WTC11 (cell line): ENCODE measurements at regions not wholly inside any gene's neighbourhood (a gene's known extent, or its start where the extent isn't known, plus 50 kb on each side); places are given as distances from the start of the nearest gene placed in this dataset.
"Not testable (repeated sequence)": the region's sequence is repeated elsewhere in the genome, so short reads cannot be mapped to it uniquely, and the experiment has no call there.

Experiments
- ATAC-seq: fragments of 200-7000 bp; cut with Tn5 transposase; 2 replicates; pipeline ENCODE4 v1.10.0; 2021; ENCODE audit warnings: mild to moderate bottlenecking, moderate library complexity
- CTCF ChIA-PET: fragments of 300-600 bp; sonication (Branson Sonifier 250); formaldehyde crosslinking; loops from one replicate; lab custom pipeline; 2021; ENCODE audit warnings: antibody characterized with exemption; lab: Charles Lee
- POLR2A ChIA-PET: fragments of 350-600 bp; sonication (Branson Sonifier 250); formaldehyde crosslinking; loops from one replicate; lab custom pipeline; 2021; ENCODE audit warnings: antibody characterized with exemption; lab: Charles Lee
- DNase-seq: peaks from one replicate; pipeline ENCODE4 v3.0.0; 2021; ENCODE audit warnings: low spot score
- H3K27ac Mint-ChIP-seq: 2 replicates; pipeline ENCODE4 v1.8.0; 2021; ENCODE audit warnings: mixed read lengths
- H3K27me3 Mint-ChIP-seq: 2 replicates; pipeline ENCODE4 v1.8.0; 2021; ENCODE audit warnings: low read depth, mild to moderate bottlenecking, moderate library complexity, mixed read lengths
- H3K36me3 Mint-ChIP-seq: 2 replicates; pipeline ENCODE4 v1.8.0; 2021; ENCODE audit warnings: mixed read lengths
- H3K4me1 Mint-ChIP-seq: 2 replicates; pipeline ENCODE4 v1.8.0; 2022; ENCODE audit warnings: mixed read lengths
- H3K4me3 Mint-ChIP-seq: 2 replicates; pipeline ENCODE4 v1.8.0; 2021; ENCODE audit warnings: mild to moderate bottlenecking, moderate library complexity, mixed read lengths
- H3K9me3 Mint-ChIP-seq: 2 replicates; pipeline ENCODE4 v1.8.0; 2021; ENCODE audit warnings: mixed read lengths
- CREB1 ChIP-seq: sonication (generic); formaldehyde crosslinking; IDR thresholded peaks from 2 replicates; pipeline ENCODE4 v1.8.0; 2023; ENCODE audit warnings: mild to moderate bottlenecking, missing genetic modification reagents
- FOXK1 ChIP-seq: sonication (generic); formaldehyde crosslinking; IDR thresholded peaks from 2 replicates; pipeline ENCODE4 v1.8.0; 2022; ENCODE audit warnings: mild to moderate bottlenecking, moderate library complexity, missing genetic modification reagents
- FOXP1 ChIP-seq: sonication (generic); formaldehyde crosslinking; IDR thresholded peaks from 2 replicates; pipeline ENCODE4 v1.8.0; 2022; ENCODE audit warnings: missing genetic modification reagents, mild to moderate bottlenecking, moderate library complexity, borderline replicate concordance
- GRHL2 ChIP-seq: fragments of 250-450 bp; sonication (Bioruptor Pico); IDR thresholded peaks from 2 replicates; pipeline ENCODE4 v1.8.0; 2022; ENCODE audit warnings: mild to moderate bottlenecking, moderate library complexity; ENCODE audit not compliant: insufficient replicate concordance, severe bottlenecking
- JUN ChIP-seq: sonication (generic); formaldehyde crosslinking; IDR thresholded peaks from 2 replicates; pipeline ENCODE4 v1.8.0; 2023; ENCODE audit warnings: mild to moderate bottlenecking, missing genetic modification reagents
- KAT7 ChIP-seq: sonication (generic); formaldehyde crosslinking; IDR thresholded peaks from 2 replicates; pipeline ENCODE4 v1.8.1; 2023; ENCODE audit warnings: missing genetic modification reagents, mild to moderate bottlenecking, borderline replicate concordance
- NFATC4 ChIP-seq: fragments of 250-450 bp; sonication (Bioruptor Pico); IDR thresholded peaks from 2 replicates; pipeline ENCODE4 v1.9.0; 2021; ENCODE audit warnings: mild to moderate bottlenecking
- PRRX2 ChIP-seq: fragments of 250-450 bp; sonication (Bioruptor Pico); IDR thresholded peaks from 2 replicates; pipeline ENCODE4 v1.8.0; 2021; ENCODE audit warnings: mild to moderate bottlenecking
- RORB ChIP-seq: fragments of 250-450 bp; sonication (Bioruptor Pico); IDR thresholded peaks from 2 replicates; pipeline ENCODE4 v1.9.0; 2021; ENCODE audit warnings: mild to moderate bottlenecking
- SP1 ChIP-seq: sonication (generic); formaldehyde crosslinking; conservative IDR thresholded peaks from 2 replicates; pipeline ENCODE4 v1.8.1; 2022; ENCODE audit warnings: missing genetic modification reagents
- TEAD1 ChIP-seq: sonication (generic); formaldehyde crosslinking; IDR thresholded peaks from 2 replicates; pipeline ENCODE4 v1.8.0; 2022; ENCODE audit warnings: mild to moderate bottlenecking, missing genetic modification reagents
- TP53 ChIP-seq: sonication (generic); formaldehyde crosslinking; IDR thresholded peaks from 2 replicates; pipeline ENCODE4 v1.8.1; 2023; ENCODE audit warnings: mild to moderate bottlenecking, missing genetic modification reagents
- ZBTB21 ChIP-seq: sonication (generic); formaldehyde crosslinking; IDR thresholded peaks from 2 replicates; pipeline ENCODE4 v1.8.1; 2023; ENCODE audit warnings: mild to moderate bottlenecking, missing genetic modification reagents, borderline replicate concordance
- TF ChIP-seq, protein P1 (sequence below): fragments of 250-450 bp; sonication (Bioruptor Pico); IDR thresholded peaks from 2 replicates; pipeline ENCODE4 v1.9.0; 2021; ENCODE audit warnings: mild to moderate bottlenecking, borderline replicate concordance
- TF ChIP-seq, protein P2 (sequence below): fragments of 200-600 bp; IDR thresholded peaks from 2 replicates; pipeline ENCODE4 v1.8.0; 2022; ENCODE audit warnings: antibody characterized with exemption
- TF ChIP-seq, protein P3 (sequence below): sonication (generic); formaldehyde crosslinking; IDR thresholded peaks from 2 replicates; pipeline ENCODE4 v1.8.1; 2022; ENCODE audit warnings: mild to moderate bottlenecking, moderate library complexity, missing genetic modification reagents
- TF ChIP-seq, protein P4 (sequence below): sonication (generic); formaldehyde crosslinking; IDR thresholded peaks from 2 replicates; pipeline ENCODE4 v1.8.0; 2023; ENCODE audit warnings: mild to moderate bottlenecking, missing genetic modification reagents
- TF ChIP-seq, protein P5 (sequence below): sonication (generic); formaldehyde crosslinking; IDR thresholded peaks from 2 replicates; pipeline ENCODE4 v1.8.1; 2023; ENCODE audit warnings: mild to moderate bottlenecking, missing genetic modification reagents, moderate library complexity
- TF ChIP-seq, protein P6 (sequence below): fragments of 250-450 bp; sonication (Bioruptor Pico); IDR thresholded peaks from 2 replicates; pipeline ENCODE4 v1.9.0; 2021; ENCODE audit warnings: moderate library complexity, mild to moderate bottlenecking, inconsistent platforms, borderline replicate concordance

DNA sequence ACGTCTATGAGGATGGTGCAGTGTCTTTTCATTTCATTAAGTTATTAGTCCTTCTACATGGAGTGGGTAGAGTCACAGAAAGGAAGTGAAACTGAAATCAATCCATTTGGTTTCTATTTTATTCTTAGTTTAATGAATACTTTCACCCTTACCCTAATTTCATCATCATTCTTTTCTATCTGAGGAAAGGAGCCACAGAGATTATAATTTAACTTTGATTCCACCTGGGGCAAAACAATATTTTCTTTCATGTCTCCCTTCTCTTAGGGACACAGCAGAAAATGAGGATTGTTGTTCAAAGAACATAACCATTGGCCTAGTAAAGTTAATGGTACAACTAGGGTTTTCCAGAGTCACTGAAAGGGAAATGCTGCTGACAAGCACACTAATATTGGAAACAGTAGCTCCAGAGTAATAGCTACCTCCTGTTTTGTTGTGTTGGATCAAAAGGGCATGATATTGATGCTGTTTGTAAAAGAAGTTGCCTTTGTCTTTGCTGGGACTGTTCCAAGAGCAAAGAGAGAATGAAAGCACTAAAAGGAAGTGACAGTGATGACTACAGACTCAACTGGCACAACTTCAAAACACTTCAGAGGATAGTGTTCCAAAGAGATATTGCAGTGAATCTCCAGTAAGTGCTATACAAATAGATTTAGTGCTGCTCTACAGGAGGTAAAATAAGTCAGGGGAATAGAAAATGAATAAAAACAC lies 247.1 kb upstream of the PITX2 start:
- TF ChIP-seq NFATC4 (no peak), TEAD1 (CRISPR knock-in tag) (no peak), RORB (CRISPR knock-in tag) (no peak), TP53 (CRISPR knock-in tag) (no peak), ZBTB21 (no peak)
- TF ChIP-seq, protein P1, sequence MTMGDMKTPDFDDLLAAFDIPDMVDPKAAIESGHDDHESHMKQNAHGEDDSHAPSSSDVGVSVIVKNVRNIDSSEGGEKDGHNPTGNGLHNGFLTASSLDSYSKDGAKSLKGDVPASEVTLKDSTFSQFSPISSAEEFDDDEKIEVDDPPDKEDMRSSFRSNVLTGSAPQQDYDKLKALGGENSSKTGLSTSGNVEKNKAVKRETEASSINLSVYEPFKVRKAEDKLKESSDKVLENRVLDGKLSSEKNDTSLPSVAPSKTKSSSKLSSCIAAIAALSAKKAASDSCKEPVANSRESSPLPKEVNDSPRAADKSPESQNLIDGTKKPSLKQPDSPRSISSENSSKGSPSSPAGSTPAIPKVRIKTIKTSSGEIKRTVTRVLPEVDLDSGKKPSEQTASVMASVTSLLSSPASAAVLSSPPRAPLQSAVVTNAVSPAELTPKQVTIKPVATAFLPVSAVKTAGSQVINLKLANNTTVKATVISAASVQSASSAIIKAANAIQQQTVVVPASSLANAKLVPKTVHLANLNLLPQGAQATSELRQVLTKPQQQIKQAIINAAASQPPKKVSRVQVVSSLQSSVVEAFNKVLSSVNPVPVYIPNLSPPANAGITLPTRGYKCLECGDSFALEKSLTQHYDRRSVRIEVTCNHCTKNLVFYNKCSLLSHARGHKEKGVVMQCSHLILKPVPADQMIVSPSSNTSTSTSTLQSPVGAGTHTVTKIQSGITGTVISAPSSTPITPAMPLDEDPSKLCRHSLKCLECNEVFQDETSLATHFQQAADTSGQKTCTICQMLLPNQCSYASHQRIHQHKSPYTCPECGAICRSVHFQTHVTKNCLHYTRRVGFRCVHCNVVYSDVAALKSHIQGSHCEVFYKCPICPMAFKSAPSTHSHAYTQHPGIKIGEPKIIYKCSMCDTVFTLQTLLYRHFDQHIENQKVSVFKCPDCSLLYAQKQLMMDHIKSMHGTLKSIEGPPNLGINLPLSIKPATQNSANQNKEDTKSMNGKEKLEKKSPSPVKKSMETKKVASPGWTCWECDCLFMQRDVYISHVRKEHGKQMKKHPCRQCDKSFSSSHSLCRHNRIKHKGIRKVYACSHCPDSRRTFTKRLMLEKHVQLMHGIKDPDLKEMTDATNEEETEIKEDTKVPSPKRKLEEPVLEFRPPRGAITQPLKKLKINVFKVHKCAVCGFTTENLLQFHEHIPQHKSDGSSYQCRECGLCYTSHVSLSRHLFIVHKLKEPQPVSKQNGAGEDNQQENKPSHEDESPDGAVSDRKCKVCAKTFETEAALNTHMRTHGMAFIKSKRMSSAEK (CRISPR knock-in tag): no peak
- TF ChIP-seq, protein P2, sequence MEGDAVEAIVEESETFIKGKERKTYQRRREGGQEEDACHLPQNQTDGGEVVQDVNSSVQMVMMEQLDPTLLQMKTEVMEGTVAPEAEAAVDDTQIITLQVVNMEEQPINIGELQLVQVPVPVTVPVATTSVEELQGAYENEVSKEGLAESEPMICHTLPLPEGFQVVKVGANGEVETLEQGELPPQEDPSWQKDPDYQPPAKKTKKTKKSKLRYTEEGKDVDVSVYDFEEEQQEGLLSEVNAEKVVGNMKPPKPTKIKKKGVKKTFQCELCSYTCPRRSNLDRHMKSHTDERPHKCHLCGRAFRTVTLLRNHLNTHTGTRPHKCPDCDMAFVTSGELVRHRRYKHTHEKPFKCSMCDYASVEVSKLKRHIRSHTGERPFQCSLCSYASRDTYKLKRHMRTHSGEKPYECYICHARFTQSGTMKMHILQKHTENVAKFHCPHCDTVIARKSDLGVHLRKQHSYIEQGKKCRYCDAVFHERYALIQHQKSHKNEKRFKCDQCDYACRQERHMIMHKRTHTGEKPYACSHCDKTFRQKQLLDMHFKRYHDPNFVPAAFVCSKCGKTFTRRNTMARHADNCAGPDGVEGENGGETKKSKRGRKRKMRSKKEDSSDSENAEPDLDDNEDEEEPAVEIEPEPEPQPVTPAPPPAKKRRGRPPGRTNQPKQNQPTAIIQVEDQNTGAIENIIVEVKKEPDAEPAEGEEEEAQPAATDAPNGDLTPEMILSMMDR: no peak
- Mint-ChIP-seq H3K4me1 (no peaks in the 10 kb centered on the region), H3K27me3 (no peaks in the 10 kb centered on the region), H3K27ac (no peak overlapping the region), H3K36me3 (no peaks in the 10 kb centered on the region), H3K4me3 (no peak overlapping the region), H3K9me3 (0 out of 2 replicates have a peak, but pooled peaks cover 4% of the 10 kb centered on the region)
- DNase-seq (no peak), ATAC-seq (no peak)
- CTCF ChIA-PET: no interaction called here
- POLR2A ChIA-PET: no interaction called here

DNA sequence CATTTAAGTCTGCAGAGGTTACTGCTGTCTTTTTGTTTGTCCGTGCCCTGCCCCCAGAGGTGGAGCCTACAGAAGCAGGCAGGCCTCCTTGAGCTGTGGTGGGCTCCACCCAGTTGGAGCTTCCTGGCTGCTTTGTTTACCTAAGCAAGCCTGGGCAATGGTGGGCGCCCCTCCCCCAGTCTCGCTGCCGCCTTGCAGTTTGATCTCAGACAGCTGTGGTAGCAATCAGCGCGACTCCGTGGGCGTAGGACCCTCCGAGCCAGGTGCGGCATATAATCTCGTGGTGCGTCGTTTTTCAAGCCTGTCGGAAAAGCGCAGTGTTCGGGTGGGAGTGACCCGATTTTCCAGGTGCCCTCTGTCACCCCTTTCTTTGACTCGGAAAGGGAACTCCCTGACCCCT lies 253.3 kb upstream of the PITX2 start:
- Mint-ChIP-seq H3K4me1 (peaks cover 34% of the 10 kb centered on the region), H3K27ac (peak overlapping the region; percentile 57)
- H3K27me3 Mint-ChIP-seq, CTCF ChIA-PET: not testable (repeated sequence)
- 0 out of 2 replicates have a peak, but pooled peaks have one; percentile 40 for TF ChIP-seq FOXK1 (CRISPR knock-in tag)
- TF ChIP-seq, protein P3, sequence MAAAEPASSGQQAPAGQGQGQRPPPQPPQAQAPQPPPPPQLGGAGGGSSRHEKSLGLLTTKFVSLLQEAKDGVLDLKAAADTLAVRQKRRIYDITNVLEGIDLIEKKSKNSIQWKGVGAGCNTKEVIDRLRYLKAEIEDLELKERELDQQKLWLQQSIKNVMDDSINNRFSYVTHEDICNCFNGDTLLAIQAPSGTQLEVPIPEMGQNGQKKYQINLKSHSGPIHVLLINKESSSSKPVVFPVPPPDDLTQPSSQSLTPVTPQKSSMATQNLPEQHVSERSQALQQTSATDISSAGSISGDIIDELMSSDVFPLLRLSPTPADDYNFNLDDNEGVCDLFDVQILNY (CRISPR knock-in tag): 0 out of 2 replicates have a peak, but pooled peaks have one; percentile 27
- TF ChIP-seq, protein P4, sequence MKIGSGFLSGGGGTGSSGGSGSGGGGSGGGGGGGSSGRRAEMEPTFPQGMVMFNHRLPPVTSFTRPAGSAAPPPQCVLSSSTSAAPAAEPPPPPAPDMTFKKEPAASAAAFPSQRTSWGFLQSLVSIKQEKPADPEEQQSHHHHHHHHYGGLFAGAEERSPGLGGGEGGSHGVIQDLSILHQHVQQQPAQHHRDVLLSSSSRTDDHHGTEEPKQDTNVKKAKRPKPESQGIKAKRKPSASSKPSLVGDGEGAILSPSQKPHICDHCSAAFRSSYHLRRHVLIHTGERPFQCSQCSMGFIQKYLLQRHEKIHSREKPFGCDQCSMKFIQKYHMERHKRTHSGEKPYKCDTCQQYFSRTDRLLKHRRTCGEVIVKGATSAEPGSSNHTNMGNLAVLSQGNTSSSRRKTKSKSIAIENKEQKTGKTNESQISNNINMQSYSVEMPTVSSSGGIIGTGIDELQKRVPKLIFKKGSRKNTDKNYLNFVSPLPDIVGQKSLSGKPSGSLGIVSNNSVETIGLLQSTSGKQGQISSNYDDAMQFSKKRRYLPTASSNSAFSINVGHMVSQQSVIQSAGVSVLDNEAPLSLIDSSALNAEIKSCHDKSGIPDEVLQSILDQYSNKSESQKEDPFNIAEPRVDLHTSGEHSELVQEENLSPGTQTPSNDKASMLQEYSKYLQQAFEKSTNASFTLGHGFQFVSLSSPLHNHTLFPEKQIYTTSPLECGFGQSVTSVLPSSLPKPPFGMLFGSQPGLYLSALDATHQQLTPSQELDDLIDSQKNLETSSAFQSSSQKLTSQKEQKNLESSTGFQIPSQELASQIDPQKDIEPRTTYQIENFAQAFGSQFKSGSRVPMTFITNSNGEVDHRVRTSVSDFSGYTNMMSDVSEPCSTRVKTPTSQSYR (CRISPR knock-in tag): peak; percentile 80; the same call in 1 of the 2 replicates
- TF ChIP-seq, all 79 proteins: peak for 3; not testable (repeated sequence) for 76
- H3K36me3 Mint-ChIP-seq, POLR2A ChIA-PET, ATAC-seq: not testable (repeated sequence)
- peak; percentile 37 for DNase-seq
- Mint-ChIP-seq H3K4me3 (peak overlapping the region; percentile 86), H3K9me3 (peaks cover 14% of the 10 kb centered on the region)

DNA sequence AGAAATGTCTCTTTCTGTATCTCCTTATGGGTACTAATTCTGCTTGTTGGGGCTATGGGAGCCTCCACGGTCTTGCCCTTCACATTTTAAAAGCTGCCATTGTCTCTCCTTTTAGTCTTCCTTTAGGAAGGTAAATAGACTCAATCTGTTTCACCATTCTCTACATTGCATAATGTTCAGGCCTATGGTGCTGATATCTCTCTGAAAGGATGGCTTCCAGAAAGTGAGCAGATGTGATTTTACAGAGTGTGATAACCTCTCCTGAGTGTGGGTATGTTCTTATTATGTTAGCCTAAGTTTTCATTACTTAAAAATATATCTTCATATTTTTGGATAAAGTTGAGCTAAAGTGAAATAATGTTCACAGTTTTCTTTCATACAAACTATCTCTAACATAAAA lies 254.0 kb upstream of the PITX2 start:
- Mint-ChIP-seq H3K27me3 (peaks cover 7% of the 10 kb centered on the region), H3K4me1 (peaks cover 34% of the 10 kb centered on the region), H3K36me3 (peaks cover 6% of the 10 kb centered on the region), H3K9me3 (peaks cover 14% of the 10 kb centered on the region), H3K27ac (peak overlapping the region; percentile 57), H3K4me3 (peak overlapping the region; percentile 86)
- ChIA-PET POLR2A (no interaction called here), CTCF (no interaction called here)
- DNase-seq (no peak), ATAC-seq (no peak)
- TF ChIP-seq SP1 (CRISPR knock-in tag) (no peak), JUN (CRISPR knock-in tag) (no peak), PRRX2 (CRISPR knock-in tag) (no peak), KAT7 (CRISPR knock-in tag) (no peak), FOXP1 (CRISPR knock-in tag) (no peak), CREB1 (CRISPR knock-in tag) (no peak), GRHL2 (CRISPR knock-in tag) (no peak)
- TF ChIP-seq, protein P5, sequence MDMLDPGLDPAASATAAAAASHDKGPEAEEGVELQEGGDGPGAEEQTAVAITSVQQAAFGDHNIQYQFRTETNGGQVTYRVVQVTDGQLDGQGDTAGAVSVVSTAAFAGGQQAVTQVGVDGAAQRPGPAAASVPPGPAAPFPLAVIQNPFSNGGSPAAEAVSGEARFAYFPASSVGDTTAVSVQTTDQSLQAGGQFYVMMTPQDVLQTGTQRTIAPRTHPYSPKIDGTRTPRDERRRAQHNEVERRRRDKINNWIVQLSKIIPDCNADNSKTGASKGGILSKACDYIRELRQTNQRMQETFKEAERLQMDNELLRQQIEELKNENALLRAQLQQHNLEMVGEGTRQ: no peak
- TF ChIP-seq, protein P6, sequence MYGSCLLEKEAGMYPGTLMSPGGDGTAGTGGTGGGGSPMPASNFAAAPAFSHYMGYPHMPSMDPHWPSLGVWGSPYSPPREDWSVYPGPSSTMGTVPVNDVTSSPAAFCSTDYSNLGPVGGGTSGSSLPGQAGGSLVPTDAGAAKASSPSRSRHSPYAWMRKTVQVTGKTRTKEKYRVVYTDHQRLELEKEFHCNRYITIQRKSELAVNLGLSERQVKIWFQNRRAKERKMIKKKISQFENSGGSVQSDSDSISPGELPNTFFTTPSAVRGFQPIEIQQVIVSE (CRISPR knock-in tag): no peak
